Tibial nerve (tissue), 3 donors: ENCODE measurements at regions not wholly inside any gene's neighbourhood (a gene's known extent, or its start where the extent isn't known, plus 50 kb on each side); places are given as distances from the start of the nearest gene placed in this dataset.

Experiments used
- CTCF ChIP-seq, 5 experiments: fragments of 200-600 bp in 3 of 5; fragments of 450-650 bp in 2 of 5; sonication (generic) in 3 of 5; IDR thresholded peaks; one replicate each; pipeline ENCODE4 v1.5.1; 2016 to 2019; ENCODE audit warnings: antibody characterized with exemption in 5 of 5, mild to moderate bottlenecking in 3 of 5, moderate library complexity in 2 of 5
- POLR2A ChIP-seq, 2 donors: fragments of 450-650 bp; IDR thresholded peaks; one replicate each; pipeline ENCODE4 v1.6.1; 2017; ENCODE audit warnings: antibody characterized with exemption in 2 of 2, mild to moderate bottlenecking in 2 of 2, moderate library complexity in 2 of 2

GRCh38 chr1:203570805-203571204 lies 55.8 kb upstream of the ATP2B4 start:
- TF ChIP-seq POLR2A (IDR thresholded peaks at IDR 0.05) (no peak), CTCF (IDR thresholded peaks at IDR 0.05) (no peak)
